ENCODE measurements at regions not wholly inside any gene's neighbourhood (a gene's known extent, or its start where the extent isn't known, plus 50 kb on each side); places are given as distances from the start of the nearest gene placed in this dataset.

GRCh38 chr16:85274501-85274900 is 162.2 kb upstream of the CIBAR2 start:
- Histone ChIP-seq H3K27me3 (ENCODE audit: insufficient read depth) (no peaks in the 10 kb centered on the region), H3F3A (replicated peaks; ENCODE audit: insufficient read depth) (peaks cover 5% of the 10 kb centered on the region), H3K27ac (ENCODE audit: low read depth in 2 of 2, low read length in 1 of 2) (no peak overlapping the region), H3K79me2 (ENCODE audit: insufficient read depth) (no peaks in the 10 kb centered on the region), H3K4me2 (no peak overlapping the region), H4K20me1 (ENCODE audit: insufficient read depth) (peaks cover 19% of the 10 kb centered on the region; the same call in 1 of the 2 replicates), H3K4me1 (ENCODE audit: control insufficient read depth in 1 of 2, insufficient read depth in 2 of 2, low read depth in 1 of 2, low read length in 1 of 2) (peaks cover 0 to 52% of the 10 kb centered on the region in 2 experiments; a peak in 2 of 4 replicates), H3K9me3 (no peaks in the 10 kb centered on the region), H2AFZ (ENCODE audit: low read depth) (no peak overlapping the region), H3K36me3 (replicated peaks in 1 of 2; ENCODE audit: control insufficient read depth in 1 of 2, insufficient read depth in 2 of 2, low read length in 1 of 2) (no peaks in the 10 kb centered on the region), H3K9me2 (no peaks in the 10 kb centered on the region), H3K4me3 (ENCODE audit: low read depth in 2 of 2, low read length in 1 of 2) (no peak overlapping the region), H3K9ac (no peak overlapping the region)
- POLR2A ChIA-PET, result interaction anchor here (1.0 to 1.7 kb wide), 3 partner anchors 74 to 279 kb away, joined by 3 to 5 read pairs (median 4); no protein-coding TSS in a partner anchor
- no peak for DNase-seq
- TF ChIP-seq FOSL2 (IDR thresholded peaks at IDR 0.05; ENCODE audit: borderline replicate concordance, low read depth) (no peak), IRF3 (IDR thresholded peaks at IDR 0.05; ENCODE audit: low read depth, low read length) (no peak), POLR2AphosphoS5 (IDR thresholded peaks at IDR 0.05; ENCODE audit: low read depth, low read length) (no peak), PBX3 (IDR thresholded peaks at IDR 0.05) (no peak), NRF1 (IDR thresholded peaks at IDR 0.05; ENCODE audit: low read depth, low read length) (no peak), EZH2phosphoT487 (IDR thresholded peaks at IDR 0.05; ENCODE audit: borderline replicate concordance, low read depth) (no peak), MXI1 (IDR thresholded peaks at IDR 0.05; ENCODE audit: low read depth, low read length) (no peak), USF2 (IDR thresholded peaks at IDR 0.05; ENCODE audit: borderline replicate concordance, low read depth, low read length) (no peak), SIN3A (IDR thresholded peaks at IDR 0.05; ENCODE audit: borderline replicate concordance, low read depth, low read length) (no peak), FOXM1 (IDR thresholded peaks at IDR 0.05; ENCODE audit: low read depth) (no peak), RXRA (IDR thresholded peaks at IDR 0.05; ENCODE audit: borderline replicate concordance, low read depth) (no peak), NFIC (IDR thresholded peaks at IDR 0.05; ENCODE audit: borderline replicate concordance) (no peak), RCOR1 (IDR thresholded peaks at IDR 0.05; ENCODE audit: low read length) (no peak)
- TF ChIP-seq, protein P1, sequence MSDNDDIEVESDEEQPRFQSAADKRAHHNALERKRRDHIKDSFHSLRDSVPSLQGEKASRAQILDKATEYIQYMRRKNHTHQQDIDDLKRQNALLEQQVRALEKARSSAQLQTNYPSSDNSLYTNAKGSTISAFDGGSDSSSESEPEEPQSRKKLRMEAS (IDR thresholded peaks at IDR 0.05; ENCODE audit: low read depth), result no peak
- TF ChIP-seq, protein P2, sequence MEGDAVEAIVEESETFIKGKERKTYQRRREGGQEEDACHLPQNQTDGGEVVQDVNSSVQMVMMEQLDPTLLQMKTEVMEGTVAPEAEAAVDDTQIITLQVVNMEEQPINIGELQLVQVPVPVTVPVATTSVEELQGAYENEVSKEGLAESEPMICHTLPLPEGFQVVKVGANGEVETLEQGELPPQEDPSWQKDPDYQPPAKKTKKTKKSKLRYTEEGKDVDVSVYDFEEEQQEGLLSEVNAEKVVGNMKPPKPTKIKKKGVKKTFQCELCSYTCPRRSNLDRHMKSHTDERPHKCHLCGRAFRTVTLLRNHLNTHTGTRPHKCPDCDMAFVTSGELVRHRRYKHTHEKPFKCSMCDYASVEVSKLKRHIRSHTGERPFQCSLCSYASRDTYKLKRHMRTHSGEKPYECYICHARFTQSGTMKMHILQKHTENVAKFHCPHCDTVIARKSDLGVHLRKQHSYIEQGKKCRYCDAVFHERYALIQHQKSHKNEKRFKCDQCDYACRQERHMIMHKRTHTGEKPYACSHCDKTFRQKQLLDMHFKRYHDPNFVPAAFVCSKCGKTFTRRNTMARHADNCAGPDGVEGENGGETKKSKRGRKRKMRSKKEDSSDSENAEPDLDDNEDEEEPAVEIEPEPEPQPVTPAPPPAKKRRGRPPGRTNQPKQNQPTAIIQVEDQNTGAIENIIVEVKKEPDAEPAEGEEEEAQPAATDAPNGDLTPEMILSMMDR (IDR thresholded peaks at IDR 0.05), result no peak
- 100% methylated on average over 1 of the region's 7 CpGs for WGBS (ENCODE audit: low lambda C conversion rate)
- CTCF ChIA-PET, result interaction anchor here (0.7 to 3.8 kb wide), 37 partner anchors 8 to 443 kb away, joined by 3 to 67 read pairs (median 9); partner anchors contain the start of gene GSE1
